ENCODE measurements at regions not wholly inside any gene's neighbourhood (a gene's known extent, or its start where the extent isn't known, plus 50 kb on each side); places are given as distances from the start of the nearest gene placed in this dataset.
"Not testable (repeated sequence)": the region's sequence is repeated elsewhere in the genome, so short reads cannot be mapped to it uniquely, and the experiment has no call there.

DNA sequence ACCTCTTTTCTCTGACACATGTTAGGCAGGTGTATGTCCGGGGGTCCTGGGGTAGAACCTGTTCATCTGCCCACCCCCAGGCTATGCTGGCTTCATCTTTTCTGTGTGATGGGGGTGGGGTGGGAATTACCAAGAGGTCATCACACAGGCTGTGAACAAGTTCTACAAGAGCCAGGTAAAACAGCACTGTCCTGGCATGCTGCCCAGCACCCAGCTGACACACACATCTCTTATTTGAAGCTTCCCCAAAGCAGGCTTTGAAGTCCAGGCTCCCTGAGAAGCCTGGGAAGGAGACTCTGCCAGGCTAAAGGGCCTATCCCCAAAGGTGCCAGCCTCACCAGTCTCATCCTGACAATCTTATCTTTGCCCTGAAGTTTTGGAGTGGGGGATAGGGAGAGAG is 141.1 kb downstream of the ALG10 start:
- Histone ChIP-seq H3K27ac (no peak overlapping the region), H3K9me3 (no peaks in the 10 kb centered on the region), H3K4me3 (no peak overlapping the region), H3K36me3 (no peaks in the 10 kb centered on the region), H3K27me3 (no peaks in the 10 kb centered on the region), H3K4me1 (no peaks in the 10 kb centered on the region)
- TF ChIP-seq POLR2A (IDR thresholded peaks at IDR 0.05) (no peak), EP300 (IDR thresholded peaks at IDR 0.05) (no peak), POLR2AphosphoS5 (IDR thresholded peaks at IDR 0.05) (no peak)
- TF ChIP-seq, protein P1, sequence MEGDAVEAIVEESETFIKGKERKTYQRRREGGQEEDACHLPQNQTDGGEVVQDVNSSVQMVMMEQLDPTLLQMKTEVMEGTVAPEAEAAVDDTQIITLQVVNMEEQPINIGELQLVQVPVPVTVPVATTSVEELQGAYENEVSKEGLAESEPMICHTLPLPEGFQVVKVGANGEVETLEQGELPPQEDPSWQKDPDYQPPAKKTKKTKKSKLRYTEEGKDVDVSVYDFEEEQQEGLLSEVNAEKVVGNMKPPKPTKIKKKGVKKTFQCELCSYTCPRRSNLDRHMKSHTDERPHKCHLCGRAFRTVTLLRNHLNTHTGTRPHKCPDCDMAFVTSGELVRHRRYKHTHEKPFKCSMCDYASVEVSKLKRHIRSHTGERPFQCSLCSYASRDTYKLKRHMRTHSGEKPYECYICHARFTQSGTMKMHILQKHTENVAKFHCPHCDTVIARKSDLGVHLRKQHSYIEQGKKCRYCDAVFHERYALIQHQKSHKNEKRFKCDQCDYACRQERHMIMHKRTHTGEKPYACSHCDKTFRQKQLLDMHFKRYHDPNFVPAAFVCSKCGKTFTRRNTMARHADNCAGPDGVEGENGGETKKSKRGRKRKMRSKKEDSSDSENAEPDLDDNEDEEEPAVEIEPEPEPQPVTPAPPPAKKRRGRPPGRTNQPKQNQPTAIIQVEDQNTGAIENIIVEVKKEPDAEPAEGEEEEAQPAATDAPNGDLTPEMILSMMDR (IDR thresholded peaks at IDR 0.05), result no peak
- 0 to 53% (median 50%) methylated on average over 1 of the region's 1 CpG for WGBS, 5 donors
- intact Hi-C loops (cut with DNase I; ENCODE audit: low total_unique reads), result no loop called here
- DNase-seq, result no peak

DNA sequence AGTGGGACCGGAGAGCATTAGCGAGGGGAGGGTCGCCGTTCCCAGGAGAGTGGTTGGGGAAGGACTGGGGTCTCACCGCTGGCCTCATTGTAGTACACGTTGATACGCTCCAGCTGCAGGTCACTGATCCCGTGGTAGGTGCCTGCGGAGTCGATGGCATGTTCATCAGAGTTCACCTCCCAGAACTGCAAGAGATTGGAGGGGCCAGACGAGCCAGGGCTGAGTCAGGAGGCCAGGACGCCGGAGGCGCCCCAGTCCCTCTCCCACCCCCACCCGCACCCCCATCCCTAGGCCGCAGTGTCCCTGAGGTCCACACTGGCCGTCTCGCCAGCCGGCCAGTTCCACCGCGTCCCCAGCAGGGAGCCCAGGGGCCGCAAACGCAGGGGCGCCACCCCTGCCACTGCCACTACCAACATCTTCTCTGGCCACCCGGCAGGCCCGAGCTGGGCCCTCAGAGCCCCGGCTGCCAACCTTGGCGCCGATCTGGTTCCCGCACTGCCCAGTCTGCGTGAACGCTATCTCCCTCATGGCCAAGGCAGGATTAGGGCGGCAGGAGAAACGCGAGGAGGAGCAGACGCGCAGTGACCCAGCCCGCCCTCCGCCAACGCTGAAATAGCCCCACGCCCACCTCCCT is 144.2 kb downstream of the ALG10 start:
- no peak for DNase-seq
- Histone ChIP-seq H3K9me3 (no peaks in the 10 kb centered on the region), H3K4me1 (no peaks in the 10 kb centered on the region), H3K36me3 (no peaks in the 10 kb centered on the region), H3K27ac (no peak overlapping the region), H3K4me3 (no peak overlapping the region), H3K27me3 (no peaks in the 10 kb centered on the region)
- 91 to 94% (median 92%) methylated on average over 13 to 41 of the region's 41 CpGs for whole genome bisulfite sequencing, 5 donors
- TF ChIP-seq POLR2AphosphoS5 (IDR thresholded peaks at IDR 0.05), result no peak
- TF ChIP-seq, protein P1 (IDR thresholded peaks at IDR 0.05), result no peak
- no peak for TF ChIP-seq POLR2A (IDR thresholded peaks at IDR 0.05)
- no peak for TF ChIP-seq EP300 (IDR thresholded peaks at IDR 0.05)
- intact Hi-C loops (cut with DNase I; ENCODE audit: low total_unique reads), result no loop called here

DNA sequence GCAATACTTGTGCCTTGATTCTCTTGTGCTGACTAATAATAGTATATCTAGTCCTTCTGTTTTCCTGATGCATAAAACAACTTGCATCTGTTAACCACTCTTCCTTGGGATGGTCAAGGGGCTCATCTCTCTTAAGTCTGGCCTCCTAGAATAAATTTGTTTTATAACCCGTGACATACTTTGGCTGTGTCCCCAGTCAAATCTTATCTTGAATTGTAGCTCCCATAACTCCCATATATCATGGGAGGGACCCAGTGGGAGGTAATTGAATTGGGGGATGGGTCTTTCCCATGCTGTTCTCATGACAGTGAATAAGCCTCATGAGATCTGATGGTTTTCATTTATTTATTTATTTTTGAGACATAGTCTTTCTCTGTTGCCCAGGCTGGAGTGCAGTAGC is 146.2 kb downstream of the ALG10 start:
- 75 to 100% (median 91%) methylated on average over 1 of the region's 1 CpG for WGBS, 5 donors
- H3K4me1 ChIP-seq; H3K27me3 ChIP-seq; H3K36me3 ChIP-seq; H3K4me3 ChIP-seq; DNase-seq; intact Hi-C loops (cut with DNase I; ENCODE audit: low total_unique reads); H3K9me3 ChIP-seq; H3K27ac ChIP-seq: not testable (repeated sequence)

DNA sequence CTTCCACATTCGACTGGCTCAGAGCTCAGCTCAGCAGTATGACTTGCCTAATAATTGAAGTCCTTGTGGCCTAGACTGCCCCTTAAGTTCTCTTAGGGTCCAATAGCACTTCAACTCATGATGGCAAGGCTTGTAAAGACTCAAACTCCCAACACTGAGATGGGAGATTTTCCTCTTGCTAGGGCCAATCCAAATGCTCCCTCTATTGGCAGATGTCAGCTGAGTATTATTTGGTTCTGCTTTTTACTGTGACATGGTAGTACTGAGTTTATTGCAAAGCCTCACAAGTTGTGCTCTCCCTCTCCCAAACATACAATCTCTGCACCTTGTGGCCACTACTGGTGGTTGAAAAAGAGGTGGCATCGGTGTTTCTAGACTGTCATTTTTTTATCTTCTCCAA is 164.2 kb downstream of the ALG10 start:
- Histone ChIP-seq H3K36me3 (no peaks in the 10 kb centered on the region), H3K4me3 (no peak overlapping the region), H3K4me1 (no peaks in the 10 kb centered on the region), H3K27me3 (no peaks in the 10 kb centered on the region), H3K9me3 (peaks cover 0 to 6% (median 2%) of the 10 kb centered on the region in 4 donors), H3K27ac (no peak overlapping the region)
- intact Hi-C loops (cut with DNase I; ENCODE audit: low total_unique reads), result no loop called here
- no peak for DNase-seq
- WGBS, 5 donors, result 58 to 75% (median 70%) methylated on average over 2 of the region's 2 CpGs
- TF ChIP-seq POLR2A (IDR thresholded peaks at IDR 0.05) (no peak), POLR2AphosphoS5 (IDR thresholded peaks at IDR 0.05) (no peak), EP300 (IDR thresholded peaks at IDR 0.05) (no peak)
- TF ChIP-seq, protein P1 (IDR thresholded peaks at IDR 0.05), result no peak

DNA sequence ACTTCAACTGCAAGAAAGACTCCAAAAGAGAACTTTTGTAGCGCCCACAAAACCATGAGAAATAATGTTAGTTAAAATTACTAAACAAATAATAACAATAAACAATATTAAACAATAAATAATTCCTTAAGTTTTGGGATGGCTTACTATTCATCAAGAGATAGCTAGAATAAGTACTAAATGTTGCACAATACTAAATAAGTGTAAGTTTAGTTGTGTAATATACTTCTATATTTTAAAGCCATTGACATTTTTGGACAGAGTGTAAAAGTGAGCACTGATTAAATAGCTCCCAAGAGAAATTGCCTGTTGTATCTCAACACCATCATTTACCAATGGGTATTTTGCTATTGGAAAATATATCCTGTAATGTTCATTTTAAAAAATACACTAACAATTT is 166.7 kb downstream of the ALG10 start:
- intact Hi-C loops (cut with DNase I; ENCODE audit: low total_unique reads), result no loop called here

More for the DNA sequence above, 166.7 kb downstream of the ALG10 start:
- TF ChIP-seq POLR2AphosphoS5 (IDR thresholded peaks at IDR 0.05), result no peak
- TF ChIP-seq, protein P1 (IDR thresholded peaks at IDR 0.05), result no peak
- H3K27ac ChIP-seq, result no peak overlapping the region
- H3K9me3 ChIP-seq, result no peaks in the 10 kb centered on the region
- H3K27me3 ChIP-seq, result no peaks in the 10 kb centered on the region
- 53 to 84% (median 69%) methylated on average over 1 of the region's 1 CpG for WGBS, 5 donors
- no peak for DNase-seq
- no peaks in the 10 kb centered on the region for H3K4me1 ChIP-seq
- H3K4me3 ChIP-seq, result no peak overlapping the region
- no peaks in the 10 kb centered on the region for H3K36me3 ChIP-seq

Measured in stomach (tissue), 8 donors.